GM10847 (cell line): ENCODE measurements at regions not wholly inside any gene's neighbourhood (a gene's known extent, or its start where the extent isn't known, plus 50 kb on each side); places are given as distances from the start of the nearest gene placed in this dataset.

ENCODE experiments used
- POLR2A ChIP-seq: IDR thresholded peaks from 2 replicates; pipeline ENCODE4 v1.6.1; 2011; ENCODE audit not compliant: insufficient read length; ENCODE audit errors: extremely low read depth

DNA sequence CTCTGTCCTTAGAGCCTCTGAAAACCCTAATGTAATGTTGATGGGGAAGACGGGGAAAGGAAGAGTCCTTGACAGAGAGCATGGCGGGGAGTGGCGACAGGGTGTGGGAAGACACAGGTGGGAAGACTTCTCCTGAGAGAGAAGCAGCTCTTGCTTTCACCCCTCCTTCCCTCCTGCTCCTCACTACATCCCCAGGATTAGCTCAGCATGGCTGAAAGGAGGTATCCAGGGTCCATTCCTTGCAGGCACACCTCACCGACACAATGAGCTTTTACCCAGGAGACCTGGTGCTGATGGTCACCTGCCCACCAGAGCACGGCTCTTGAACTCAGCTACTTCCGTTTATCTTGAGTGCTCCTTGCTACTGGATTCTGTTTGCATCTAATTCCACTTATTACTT is 469.3 kb downstream of the CDH26 start:
- TF ChIP-seq POLR2A, result no peak

DNA sequence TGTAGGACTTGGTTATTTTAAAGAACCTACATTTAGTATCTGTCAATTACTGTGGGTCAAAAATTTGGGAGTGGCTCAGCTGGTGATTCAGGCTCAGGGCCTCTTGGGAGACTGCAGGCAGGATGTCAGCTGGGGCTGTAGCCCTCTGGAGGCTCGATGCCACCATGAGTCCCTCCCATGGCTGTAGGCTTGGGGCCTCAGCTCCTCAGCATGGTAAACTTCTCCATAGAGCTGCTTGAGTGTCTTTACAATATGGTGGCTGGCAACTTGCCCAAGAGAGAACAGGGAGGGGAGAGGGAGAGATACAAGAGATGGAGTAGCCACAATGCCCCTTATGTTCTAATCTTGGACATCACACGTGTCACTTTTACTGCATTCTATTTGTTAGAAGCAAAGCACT is 470.4 kb downstream of the CDH26 start:
- no peak for TF ChIP-seq POLR2A

- TF ChIP-seq POLR2A, result no peak
Measured at GRCh38 chr20:60430516-60431001, 472.3 kb downstream of the CDH26 start.

GRCh38 chr20:60431349-60431748 is 473.1 kb downstream of the CDH26 start:
- no peak for TF ChIP-seq POLR2A

GRCh38 chr20:60437418-60437817 is 479.2 kb downstream of the CDH26 start:
- no peak for TF ChIP-seq POLR2A

DNA sequence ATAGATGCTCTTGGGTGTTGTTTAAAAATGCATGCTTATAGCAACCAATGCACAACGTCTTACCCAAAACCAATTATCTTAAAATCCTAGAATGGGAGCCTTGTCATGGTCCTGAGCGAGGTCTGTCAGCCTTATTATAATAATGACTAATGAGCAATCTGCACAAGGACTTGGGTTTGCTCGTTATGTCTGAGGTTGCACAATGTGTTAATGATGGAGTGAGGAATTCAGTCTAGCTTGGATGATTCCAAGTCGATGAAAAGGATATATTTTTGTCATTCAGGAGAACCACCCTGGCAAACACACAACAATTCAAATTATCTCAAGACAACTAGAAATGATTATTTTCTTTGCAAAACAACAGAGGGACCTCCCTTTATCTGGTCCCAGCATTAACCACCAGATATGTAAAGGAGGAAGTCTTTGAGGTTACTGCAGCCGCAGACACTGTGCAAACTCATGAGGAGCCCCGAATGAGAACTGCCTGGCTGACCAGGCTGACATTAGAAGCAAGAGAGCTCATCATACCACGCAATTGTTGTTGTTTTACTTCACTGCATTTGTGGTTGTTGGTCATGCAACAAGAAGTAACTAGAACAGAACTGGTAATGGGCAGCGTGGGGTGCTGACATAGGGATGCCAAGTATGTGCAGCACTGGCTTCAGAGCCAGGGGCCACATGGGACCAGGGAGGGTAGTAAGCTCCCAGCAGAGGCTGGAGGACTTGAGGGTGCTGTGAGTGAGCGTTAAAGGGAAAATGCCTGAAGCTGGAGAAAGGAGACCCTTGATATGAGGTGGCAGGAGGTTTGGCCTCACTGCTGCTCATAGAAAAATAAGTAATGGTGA is 488.3 kb downstream of the CDH26 start:
- no peak for TF ChIP-seq POLR2A

GRCh38 chr20:60447703-60448102 is 489.5 kb downstream of the CDH26 start:
- no peak for TF ChIP-seq POLR2A

- no peak for TF ChIP-seq POLR2A
Measured at GRCh38 chr20:60453388-60454246, 495.4 kb downstream of the CDH26 start.

DNA sequence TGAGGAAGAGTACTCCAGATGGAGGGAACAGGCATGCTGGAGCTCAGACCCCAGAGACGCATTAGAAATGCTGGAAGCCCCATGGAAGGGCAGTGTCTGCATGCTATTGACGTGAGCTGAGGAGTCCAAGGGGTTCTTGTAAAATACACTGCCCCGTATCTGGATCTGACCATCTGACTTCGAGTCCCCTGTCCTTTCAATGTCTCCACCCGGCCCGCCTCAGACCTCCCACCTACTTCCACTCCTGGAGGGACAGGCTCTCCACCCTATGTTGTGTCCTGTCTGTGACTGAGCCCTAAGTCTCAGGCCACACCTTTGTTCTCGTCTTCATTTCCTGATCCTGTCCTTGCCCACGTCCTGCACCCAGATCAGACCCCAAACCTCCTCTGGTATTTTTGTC is 496.3 kb downstream of the CDH26 start:
- TF ChIP-seq POLR2A, result no peak

DNA sequence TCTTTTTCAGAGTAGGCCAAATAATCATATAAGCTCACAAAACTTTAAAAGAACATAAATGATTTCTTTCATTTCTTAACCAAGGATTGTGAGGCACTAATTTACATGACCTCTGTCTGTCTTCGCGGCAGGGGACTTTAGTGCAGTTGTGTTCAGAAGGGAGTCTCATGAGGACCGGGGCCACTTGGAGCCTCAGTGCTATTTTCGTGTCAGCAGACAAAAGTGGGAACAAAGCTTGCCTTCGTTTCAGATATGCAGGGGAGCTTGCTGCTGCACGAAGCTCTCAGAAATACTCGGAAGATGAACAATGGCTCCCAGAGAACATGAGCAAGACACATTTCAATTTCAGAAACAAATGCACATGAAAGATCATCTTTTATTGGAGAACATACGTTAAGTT is 497.0 kb downstream of the CDH26 start:
- TF ChIP-seq POLR2A, result no peak

GRCh38 chr20:60459212-60459611 is 501.0 kb downstream of the CDH26 start:
- no peak for TF ChIP-seq POLR2A

DNA sequence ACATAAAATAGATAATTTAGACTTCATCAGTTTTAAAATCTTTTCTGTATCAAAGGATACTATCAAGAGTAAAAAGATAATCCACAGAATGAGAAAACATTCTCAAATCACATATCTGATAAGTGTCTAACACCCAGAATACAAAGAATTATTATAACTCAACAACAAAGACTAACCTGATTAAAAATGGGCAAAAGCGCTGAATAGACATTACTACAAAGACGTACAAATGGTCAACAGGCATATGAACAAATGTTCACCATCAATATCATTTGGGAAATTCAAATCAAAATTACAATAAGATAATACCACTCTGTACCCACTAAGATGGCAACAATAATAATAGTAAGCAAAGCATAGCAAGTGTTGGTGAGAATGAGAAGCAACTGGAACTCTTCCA is 503.8 kb downstream of the CDH26 start:
- no peak for TF ChIP-seq POLR2A

- TF ChIP-seq POLR2A, result no peak
Measured at GRCh38 chr20:60463798-60464197, 505.6 kb downstream of the CDH26 start.

- no peak for TF ChIP-seq POLR2A
Measured at GRCh38 chr20:60465439-60465838, 507.2 kb downstream of the CDH26 start.

DNA sequence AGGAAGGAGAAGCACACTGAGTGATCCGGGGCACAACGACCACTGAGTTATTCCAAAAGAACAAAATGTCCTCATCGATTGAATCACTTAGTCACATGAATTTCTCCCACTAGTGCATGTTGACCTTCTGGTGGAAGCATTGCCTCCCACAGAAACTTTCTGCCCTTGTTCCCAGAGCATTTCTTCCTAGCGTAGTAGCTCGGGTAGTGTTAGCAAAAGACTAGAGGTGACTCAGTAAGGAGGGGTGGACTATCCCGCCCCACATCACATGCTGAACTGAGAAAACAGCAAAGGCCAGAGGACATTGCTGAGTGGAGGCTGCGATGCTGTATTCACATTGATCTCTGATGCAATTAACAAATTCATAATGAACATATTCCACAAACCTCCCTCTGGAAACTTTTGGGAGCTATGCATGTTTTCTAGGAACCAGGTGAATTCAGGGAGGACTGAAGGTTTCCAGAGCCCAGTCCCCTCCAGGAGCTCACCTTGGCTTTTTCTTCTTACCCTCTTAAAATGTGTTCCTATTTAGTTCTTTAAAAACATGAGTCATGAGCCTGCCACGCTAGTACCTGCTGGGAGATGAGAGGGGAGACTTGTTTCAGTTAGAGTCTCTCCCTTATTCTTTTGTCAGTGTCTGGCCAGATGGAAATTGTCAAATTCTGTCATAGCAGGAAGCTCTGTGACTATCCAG is 507.9 kb downstream of the CDH26 start:
- no peak for TF ChIP-seq POLR2A

DNA sequence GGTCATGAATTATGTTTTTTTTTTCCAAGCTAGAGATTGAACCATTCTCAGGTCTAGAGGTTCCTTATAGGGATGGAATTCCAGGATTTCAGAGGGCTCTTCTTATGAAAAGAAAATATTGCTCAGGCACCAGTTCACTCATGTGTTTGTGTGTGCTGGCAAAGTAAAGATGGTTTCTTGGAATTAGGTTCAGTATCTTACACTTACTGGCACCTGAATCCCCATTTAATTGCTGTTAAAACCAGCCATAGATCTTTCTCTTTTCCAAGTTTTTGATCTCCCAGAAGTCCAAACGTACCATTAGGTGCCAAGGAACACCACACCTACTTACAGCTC is 508.4 kb downstream of the CDH26 start:
- no peak for TF ChIP-seq POLR2A
